ENCODE measurements at regions not wholly inside any gene's neighbourhood (a gene's known extent, or its start where the extent isn't known, plus 50 kb on each side); places are given as distances from the start of the nearest gene placed in this dataset.

DNA sequence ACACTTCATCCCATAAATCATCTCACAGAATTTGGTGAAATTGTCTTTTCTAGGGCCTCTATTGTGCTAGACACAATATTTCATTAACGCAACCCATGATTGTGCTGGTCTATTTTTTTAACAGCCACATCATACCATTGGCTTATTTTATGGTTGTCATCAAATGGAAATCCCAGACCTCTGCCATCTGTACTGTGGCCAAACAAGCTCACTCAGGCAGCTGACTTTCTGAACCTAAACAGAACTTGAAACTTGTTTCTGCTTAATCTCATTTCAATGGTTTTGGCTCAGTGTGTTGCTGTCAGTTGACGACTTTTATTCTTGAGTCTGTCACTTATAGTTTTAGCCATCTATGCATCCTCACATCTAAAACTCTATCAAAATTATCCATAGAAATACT, 111.8 kb downstream of the HAO1 start:
- TF ChIP-seq, protein P1, sequence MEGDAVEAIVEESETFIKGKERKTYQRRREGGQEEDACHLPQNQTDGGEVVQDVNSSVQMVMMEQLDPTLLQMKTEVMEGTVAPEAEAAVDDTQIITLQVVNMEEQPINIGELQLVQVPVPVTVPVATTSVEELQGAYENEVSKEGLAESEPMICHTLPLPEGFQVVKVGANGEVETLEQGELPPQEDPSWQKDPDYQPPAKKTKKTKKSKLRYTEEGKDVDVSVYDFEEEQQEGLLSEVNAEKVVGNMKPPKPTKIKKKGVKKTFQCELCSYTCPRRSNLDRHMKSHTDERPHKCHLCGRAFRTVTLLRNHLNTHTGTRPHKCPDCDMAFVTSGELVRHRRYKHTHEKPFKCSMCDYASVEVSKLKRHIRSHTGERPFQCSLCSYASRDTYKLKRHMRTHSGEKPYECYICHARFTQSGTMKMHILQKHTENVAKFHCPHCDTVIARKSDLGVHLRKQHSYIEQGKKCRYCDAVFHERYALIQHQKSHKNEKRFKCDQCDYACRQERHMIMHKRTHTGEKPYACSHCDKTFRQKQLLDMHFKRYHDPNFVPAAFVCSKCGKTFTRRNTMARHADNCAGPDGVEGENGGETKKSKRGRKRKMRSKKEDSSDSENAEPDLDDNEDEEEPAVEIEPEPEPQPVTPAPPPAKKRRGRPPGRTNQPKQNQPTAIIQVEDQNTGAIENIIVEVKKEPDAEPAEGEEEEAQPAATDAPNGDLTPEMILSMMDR (conservative IDR thresholded peaks at IDR 0.05) = no peak
- TF ChIP-seq ZFX (IDR thresholded peaks at IDR 0.05) = no peak
- no peak overlapping the region for H3K27ac ChIP-seq

DNA sequence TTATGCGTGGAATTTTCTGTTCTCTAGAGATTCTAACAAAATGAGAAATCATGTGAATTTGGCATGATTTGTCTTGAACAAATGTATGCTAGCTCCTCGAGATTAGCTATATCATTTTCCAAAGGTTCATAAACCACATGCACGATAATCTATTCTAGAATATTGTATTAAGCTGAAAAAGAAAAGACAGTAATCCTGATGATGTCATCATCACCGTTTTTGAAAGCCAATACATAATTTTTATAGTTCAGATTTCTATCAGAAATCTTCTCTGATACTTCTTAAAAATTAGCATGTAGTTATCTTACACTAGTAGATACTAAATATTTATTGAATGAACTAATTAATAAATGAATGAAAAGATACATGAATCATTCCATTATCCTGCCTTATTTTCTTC, 111.2 kb downstream of the HAO1 start:
- no peak for TF ChIP-seq ZFX (IDR thresholded peaks at IDR 0.05)
- TF ChIP-seq, protein P1 (conservative IDR thresholded peaks at IDR 0.05) = no peak

DNA sequence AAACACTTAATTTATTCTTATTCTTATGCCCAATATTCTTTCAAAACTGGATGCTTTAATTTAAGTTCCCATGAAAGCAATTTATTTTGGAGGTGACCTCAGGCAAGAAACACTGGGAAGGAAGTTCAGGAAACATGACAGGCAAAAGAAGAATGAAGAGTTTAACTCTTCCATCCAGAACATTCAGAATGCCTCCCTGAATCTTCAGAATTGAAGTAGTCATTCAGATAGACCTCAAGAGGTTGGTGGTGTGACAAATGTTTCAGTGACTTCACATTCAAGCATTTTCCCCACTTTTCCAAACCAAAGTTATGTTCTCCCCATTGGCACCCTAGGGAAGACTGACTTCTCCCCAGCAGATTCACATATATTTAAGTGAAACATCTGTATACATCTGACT, 110.5 kb downstream of the HAO1 start:
- no peak overlapping the region for H3K27ac ChIP-seq
- TF ChIP-seq, protein P1 (conservative IDR thresholded peaks at IDR 0.05) = no peak
- no peak for TF ChIP-seq ZFX (IDR thresholded peaks at IDR 0.05)

More for the DNA sequence above, 111.2 kb downstream of the HAO1 start:
- H3K27ac ChIP-seq = no peak overlapping the region
